H1 (cell line): ENCODE measurements at regions not wholly inside any gene's neighbourhood (a gene's known extent, or its start where the extent isn't known, plus 50 kb on each side); places are given as distances from the start of the nearest gene placed in this dataset.

ENCODE experiments used
- EP300 ChIP-seq, 2 experiments: IDR thresholded peaks; 1 replicate in 1 of 2; 2 replicates in 1 of 2; pipeline ENCODE4 v1.6.1; 2011 to 2012; ENCODE audit warnings: low read depth in 2 of 2, low read length in 2 of 2, mild to moderate bottlenecking in 2 of 2, borderline replicate concordance in 1 of 2, inconsistent platforms in 1 of 2, moderate library complexity in 1 of 2
- MAX ChIP-seq: IDR thresholded peaks from 2 replicates; pipeline ENCODE4 v1.6.1; 2012; ENCODE audit warnings: inconsistent platforms

GRCh38 chr16:86350289-86350688 is 160.0 kb upstream of the FOXF1 start:
- no peak for TF ChIP-seq MAX
- TF ChIP-seq EP300 (IDR thresholded peaks at IDR 0.05; ENCODE audit: borderline replicate concordance in 1 of 2, low read depth in 2 of 2, low read length in 2 of 2): no peak
